Lower lobe of right lung (tissue), 2 donors: ENCODE measurements at regions not wholly inside any gene's neighbourhood (a gene's known extent, or its start where the extent isn't known, plus 50 kb on each side); places are given as distances from the start of the nearest gene placed in this dataset.
"Not testable (repeated sequence)": the region's sequence is repeated elsewhere in the genome, so short reads cannot be mapped to it uniquely, and the experiment has no call there.

Experiments
- ATAC-seq, 2 donors: fragments of 200-7000 bp; cut with Tn5 transposase; one replicate each; pipeline ENCODE4 v1.9.1; 2020 to 2022; ENCODE audit warnings: mild to moderate bottlenecking in 2 of 2, moderate library complexity in 2 of 2
- DNase-seq: peaks from one replicate; pipeline ENCODE4 v3.0.0-alpha.2; 2020
- H3K27ac ChIP-seq: fragments of 200-600 bp; one replicate; pipeline ENCODE4 v1.8.0; 2022
- H3K27me3 ChIP-seq: fragments of 200-600 bp; one replicate; pipeline ENCODE4 v1.8.0; 2022; ENCODE audit warnings: low read depth
- H3K36me3 ChIP-seq: fragments of 200-600 bp; one replicate; pipeline ENCODE4 v1.8.0; 2022; ENCODE audit warnings: mild to moderate bottlenecking
- H3K4me1 ChIP-seq: fragments of 200-600 bp; one replicate; pipeline ENCODE4 v1.8.0; 2022
- H3K4me3 ChIP-seq: fragments of 200-600 bp; one replicate; pipeline ENCODE4 v1.8.0; 2022; ENCODE audit warnings: mild to moderate bottlenecking
- H3K9me3 ChIP-seq: fragments of 200-600 bp; one replicate; pipeline ENCODE4 v1.8.0; 2022
- intact Hi-C: fragments of 100-400 bp; cut with DNase I; formaldehyde crosslinking; loops from one replicate; pipeline ENCODE4 v1.11.0; 2022
- TF ChIP-seq, protein P1 (sequence below): fragments of 200-600 bp; IDR thresholded peaks from one replicate; pipeline ENCODE4 v1.8.0; 2022; ENCODE audit warnings: antibody characterized with exemption, mild to moderate bottlenecking
- donor health status: DM: no; HTN: yes; CAD: no; lungs with severe emphysema.

DNA sequence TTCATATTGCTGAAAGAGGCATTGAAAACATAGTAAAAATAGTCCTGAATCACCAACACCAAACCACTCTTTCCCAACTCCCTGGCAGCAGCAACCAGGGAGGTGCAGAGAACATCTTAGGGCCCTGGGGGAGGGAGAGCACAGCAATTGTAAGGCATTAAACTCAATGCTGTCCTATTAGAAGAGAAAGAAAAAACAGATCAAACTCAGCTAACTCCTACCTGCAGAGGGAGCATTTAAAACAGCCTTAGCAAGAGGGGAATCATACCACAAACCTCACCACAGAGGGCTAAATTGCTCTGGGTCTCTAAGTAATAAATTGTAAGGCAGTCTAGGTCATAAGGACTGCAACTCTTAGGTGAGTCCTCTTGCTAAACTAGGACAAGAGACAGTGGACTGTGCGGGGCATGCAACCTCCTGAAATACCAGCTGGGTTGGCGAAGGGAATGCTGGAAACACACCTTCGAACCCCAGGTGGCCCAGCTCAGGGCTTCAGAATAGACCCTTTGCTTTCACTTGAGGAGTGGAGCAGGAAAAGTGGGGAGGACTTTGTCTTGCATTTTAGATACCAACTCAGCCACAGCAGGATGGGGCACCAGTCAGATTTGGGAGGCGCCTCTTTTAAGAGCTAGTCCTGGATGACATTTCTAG lies 697.1 kb upstream of the FAT3 start:
- intact Hi-C loops, result no loop called here
- Histone ChIP-seq H3K27me3 (no peaks in the 10 kb centered on the region), H3K27ac (no peak overlapping the region), H3K4me3 (no peak overlapping the region), H3K36me3 (no peaks in the 10 kb centered on the region), H3K9me3 (no peaks in the 10 kb centered on the region), H3K4me1 (no peaks in the 10 kb centered on the region)
- DNase-seq (no peak), ATAC-seq (no peak)
- TF ChIP-seq, protein P1, sequence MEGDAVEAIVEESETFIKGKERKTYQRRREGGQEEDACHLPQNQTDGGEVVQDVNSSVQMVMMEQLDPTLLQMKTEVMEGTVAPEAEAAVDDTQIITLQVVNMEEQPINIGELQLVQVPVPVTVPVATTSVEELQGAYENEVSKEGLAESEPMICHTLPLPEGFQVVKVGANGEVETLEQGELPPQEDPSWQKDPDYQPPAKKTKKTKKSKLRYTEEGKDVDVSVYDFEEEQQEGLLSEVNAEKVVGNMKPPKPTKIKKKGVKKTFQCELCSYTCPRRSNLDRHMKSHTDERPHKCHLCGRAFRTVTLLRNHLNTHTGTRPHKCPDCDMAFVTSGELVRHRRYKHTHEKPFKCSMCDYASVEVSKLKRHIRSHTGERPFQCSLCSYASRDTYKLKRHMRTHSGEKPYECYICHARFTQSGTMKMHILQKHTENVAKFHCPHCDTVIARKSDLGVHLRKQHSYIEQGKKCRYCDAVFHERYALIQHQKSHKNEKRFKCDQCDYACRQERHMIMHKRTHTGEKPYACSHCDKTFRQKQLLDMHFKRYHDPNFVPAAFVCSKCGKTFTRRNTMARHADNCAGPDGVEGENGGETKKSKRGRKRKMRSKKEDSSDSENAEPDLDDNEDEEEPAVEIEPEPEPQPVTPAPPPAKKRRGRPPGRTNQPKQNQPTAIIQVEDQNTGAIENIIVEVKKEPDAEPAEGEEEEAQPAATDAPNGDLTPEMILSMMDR, result no peak

DNA sequence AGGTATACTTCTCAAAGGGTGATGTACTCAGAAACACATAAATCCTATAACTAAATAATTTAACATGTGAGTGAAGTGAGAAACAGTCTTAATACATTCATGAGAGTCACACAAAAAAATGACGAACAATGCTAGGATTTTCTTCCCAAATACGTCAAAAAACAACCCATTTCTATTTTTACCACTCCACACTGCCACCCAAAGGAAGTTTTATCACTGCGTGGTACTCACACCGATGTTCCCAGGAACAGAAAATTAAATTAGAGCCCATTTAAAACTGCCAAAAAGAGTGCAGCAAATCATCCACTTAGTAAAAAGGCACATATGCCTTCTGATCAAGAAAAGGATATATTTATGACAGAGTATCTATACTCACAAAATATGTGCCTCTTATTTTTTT lies 710.9 kb upstream of the FAT3 start:
- ATAC-seq (no peak), DNase-seq (no peak)
- TF ChIP-seq, protein P1, result no peak
- no peak overlapping the region for H3K27ac ChIP-seq
- no peak overlapping the region for H3K4me3 ChIP-seq
- no peaks in the 10 kb centered on the region for H3K36me3 ChIP-seq
- no peaks in the 10 kb centered on the region for H3K4me1 ChIP-seq
- intact Hi-C loops, result no loop called here
- no peaks in the 10 kb centered on the region for H3K27me3 ChIP-seq
- H3K9me3 ChIP-seq, result no peaks in the 10 kb centered on the region

DNA sequence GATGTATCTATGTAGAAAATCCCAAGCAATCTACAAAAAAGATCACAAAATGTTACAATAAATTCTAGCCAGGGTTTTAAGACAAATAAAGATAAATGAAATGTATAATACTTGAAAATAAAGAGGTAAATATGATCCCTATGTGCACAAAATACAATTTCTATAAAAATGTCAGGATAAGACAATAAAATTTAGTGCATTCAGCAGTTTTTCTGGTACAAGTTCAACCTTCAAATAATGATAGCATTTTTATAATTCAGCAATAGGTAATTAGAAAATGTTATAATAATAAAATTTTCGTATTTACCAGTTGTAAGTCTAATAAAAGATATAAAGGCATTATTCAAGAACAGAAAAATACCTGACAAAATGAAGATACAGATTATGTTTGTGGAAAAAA lies 726.8 kb upstream of the FAT3 start:
- DNase-seq, result no peak
- Histone ChIP-seq H3K27me3 (no peaks in the 10 kb centered on the region), H3K9me3 (no peaks in the 10 kb centered on the region), H3K36me3 (no peaks in the 10 kb centered on the region), H3K4me1 (no peaks in the 10 kb centered on the region), H3K27ac (no peak overlapping the region), H3K4me3 (no peak overlapping the region)
- TF ChIP-seq, protein P1, result no peak
- intact Hi-C loops, result no loop called here
- ATAC-seq, result no peak

DNA sequence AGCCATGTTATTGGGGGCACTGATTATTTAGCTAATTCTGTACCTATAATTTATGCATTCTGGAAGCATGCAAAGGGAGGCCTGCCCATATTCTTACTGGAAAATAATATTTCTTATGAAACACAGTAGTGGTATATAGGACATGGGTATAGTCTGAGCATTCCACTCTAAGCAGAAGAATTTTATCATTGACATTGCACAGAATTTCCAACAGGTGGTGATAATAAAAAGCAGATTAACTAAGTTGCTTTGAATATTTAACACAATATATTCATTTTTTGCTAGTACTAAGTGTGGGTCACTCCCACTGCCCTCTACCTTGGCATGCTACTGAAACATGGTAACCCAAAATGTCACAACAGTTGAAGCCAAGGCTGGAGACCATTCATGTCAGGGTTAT lies 728.8 kb upstream of the FAT3 start:
- H3K9me3 ChIP-seq, result no peaks in the 10 kb centered on the region
- H3K36me3 ChIP-seq, result no peaks in the 10 kb centered on the region
- H3K27me3 ChIP-seq, result no peaks in the 10 kb centered on the region
- no peak for DNase-seq
- H3K4me3 ChIP-seq, result no peak overlapping the region
- no peak for ATAC-seq
- intact Hi-C loops, result no loop called here
- TF ChIP-seq, protein P1, result no peak
- H3K27ac ChIP-seq, result no peak overlapping the region
- no peaks in the 10 kb centered on the region for H3K4me1 ChIP-seq

DNA sequence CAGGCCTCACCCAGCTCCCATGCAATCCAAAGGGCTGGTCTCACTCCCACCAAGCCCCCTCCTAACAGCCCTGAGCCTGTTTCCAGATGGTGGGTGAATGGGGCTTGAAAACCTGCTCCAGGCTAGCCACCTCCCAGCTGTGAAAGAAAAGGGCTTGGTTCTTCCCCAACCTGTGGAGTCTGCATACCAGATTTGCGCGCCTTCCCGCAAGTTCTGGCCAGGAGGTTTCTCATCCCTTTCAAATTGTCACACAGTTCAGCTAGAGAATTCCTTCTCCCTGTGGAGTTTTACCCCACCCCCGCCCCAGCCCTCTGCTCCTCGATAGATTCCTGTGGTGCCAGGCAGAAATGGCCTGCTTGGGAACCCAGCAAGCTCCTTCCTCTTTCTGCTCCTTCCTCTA lies 734.6 kb upstream of the FAT3 start:
- H3K36me3 ChIP-seq, result no peaks in the 10 kb centered on the region
- H3K4me3 ChIP-seq, result no peak overlapping the region
- no peaks in the 10 kb centered on the region for H3K4me1 ChIP-seq
- no peak overlapping the region for H3K27ac ChIP-seq
- no peak for ATAC-seq
- no peak for DNase-seq
- no peaks in the 10 kb centered on the region for H3K9me3 ChIP-seq
- TF ChIP-seq, protein P1, result no peak
- intact Hi-C loops, result no loop called here
- no peaks in the 10 kb centered on the region for H3K27me3 ChIP-seq

DNA sequence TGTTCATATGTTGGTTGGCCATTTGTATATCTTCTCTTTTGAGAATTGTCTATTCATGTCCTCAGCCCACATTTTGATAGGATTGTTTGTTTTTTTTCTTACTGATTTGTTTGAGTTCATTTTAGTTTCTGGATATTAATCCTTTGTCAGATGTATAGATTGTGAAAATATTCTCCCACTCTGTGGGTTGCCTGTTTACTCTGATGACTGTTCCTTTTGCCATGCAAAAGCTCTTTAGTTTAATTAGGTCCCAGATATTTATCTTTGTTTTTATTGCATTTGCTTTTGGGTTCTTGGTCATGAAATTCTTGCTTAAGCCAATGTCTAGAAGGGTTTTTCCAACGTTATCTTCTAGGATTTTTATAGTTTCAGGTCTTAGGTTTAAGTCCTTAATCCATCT lies 740.7 kb upstream of the FAT3 start:
- DNase-seq, H3K4me3 ChIP-seq, H3K4me1 ChIP-seq, H3K9me3 ChIP-seq, ATAC-seq, H3K27ac ChIP-seq, intact Hi-C loops, H3K36me3 ChIP-seq, H3K27me3 ChIP-seq: not testable (repeated sequence)

DNA sequence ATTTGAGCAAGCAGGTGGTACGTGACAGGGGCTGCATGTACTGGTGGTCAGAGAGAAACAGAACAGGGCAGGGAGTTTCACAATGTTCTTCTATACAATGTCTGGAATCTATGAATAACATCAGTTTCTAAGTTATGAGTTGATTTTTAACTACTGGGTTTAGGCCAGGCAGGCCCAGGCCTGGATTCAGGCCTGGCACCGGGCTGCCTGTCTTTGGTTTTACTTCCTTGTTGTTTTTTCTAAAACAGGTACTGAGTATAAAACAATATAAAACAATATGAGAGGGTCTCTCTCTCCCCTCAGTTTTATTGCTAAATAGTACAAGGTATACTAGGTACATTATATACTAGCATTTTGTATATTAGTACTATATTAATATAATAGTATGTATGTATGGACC lies 742.7 kb upstream of the FAT3 start:
- intact Hi-C loops, H3K27me3 ChIP-seq, H3K27ac ChIP-seq, H3K4me1 ChIP-seq, ATAC-seq, DNase-seq, H3K9me3 ChIP-seq, H3K36me3 ChIP-seq, H3K4me3 ChIP-seq: not testable (repeated sequence)
